HepG2 (cell line): ENCODE measurements at regions not wholly inside any gene's neighbourhood (a gene's known extent, or its start where the extent isn't known, plus 50 kb on each side); places are given as distances from the start of the nearest gene placed in this dataset.

Experiments
- ATF3 ChIP-seq: sonication (generic); formaldehyde crosslinking; IDR thresholded peaks from 2 replicates; pipeline ENCODE4 v1.4.0; 2020; ENCODE audit warnings: missing genetic modification reagents
- CBFB ChIP-seq: sonication (generic); formaldehyde crosslinking; IDR thresholded peaks from 2 replicates; pipeline ENCODE4 v1.4.0; 2020; ENCODE audit warnings: missing genetic modification reagents
- CBX5 ChIP-seq: sonication (generic); formaldehyde crosslinking; IDR thresholded peaks from 2 replicates; pipeline ENCODE4 v1.4.0; 2020; ENCODE audit warnings: missing genetic modification reagents, borderline replicate concordance
- CTCF ChIP-seq: sonication (generic); formaldehyde crosslinking; IDR thresholded peaks from 2 replicates; pipeline ENCODE4 v1.5.0; 2020; ENCODE audit warnings: mild to moderate bottlenecking, missing genetic modification reagents, moderate library complexity
- ELK4 ChIP-seq: sonication (generic); formaldehyde crosslinking; IDR thresholded peaks from 2 replicates; pipeline ENCODE4 v1.9.0; 2021; ENCODE audit warnings: missing genetic modification reagents, borderline replicate concordance
- FOXA1 ChIP-seq, 2 experiments: fragments of 450-650 bp in 1 of 2; sonication (generic) in 1 of 2; formaldehyde crosslinking in 1 of 2; IDR thresholded peaks; 2 replicates each; pipeline versions ENCODE4 v1.4.0 to v1.6.1; 2016 to 2020; ENCODE audit warnings: missing genetic modification reagents in 1 of 2
- KDM2A ChIP-seq: sonication (generic); formaldehyde crosslinking; IDR thresholded peaks from 2 replicates; pipeline ENCODE4 v1.4.0; 2020; ENCODE audit warnings: low read depth, missing genetic modification reagents, borderline replicate concordance
- POLR2A ChIP-seq, 2 experiments: IDR thresholded peaks; 2 replicates each; pipeline ENCODE4 v1.6.1; 2011; ENCODE audit warnings: low read depth in 2 of 2, low read length in 2 of 2, mild to moderate bottlenecking in 1 of 2, moderate library complexity in 1 of 2; ENCODE audit not compliant: insufficient read depth in 1 of 2
- TAF15 ChIP-seq: fragments of 200-400 bp; formaldehyde crosslinking; IDR thresholded peaks from one replicate; pipeline ENCODE4 v1.6.1; 2018; ENCODE audit warnings: mild to moderate bottlenecking, low read depth, low read length; ENCODE audit not compliant: poor library complexity, severe bottlenecking
- USF2 ChIP-seq, 2 experiments: sonication (generic) in 1 of 2; formaldehyde crosslinking in 1 of 2; IDR thresholded peaks; 2 replicates each; pipeline versions ENCODE4 v1.5.1 to v1.6.1; 2011 to 2020; ENCODE audit warnings: borderline replicate concordance in 1 of 2, low read depth in 1 of 2, low read length in 1 of 2, mild to moderate bottlenecking in 1 of 2, missing genetic modification reagents in 1 of 2, moderate library complexity in 1 of 2
- ZFP36 ChIP-seq: fragments of 150-350 bp; IDR thresholded peaks from 2 replicates; pipeline ENCODE4 v1.6.1; 2018; ENCODE audit warnings: borderline replicate concordance, low read length, low read depth; ENCODE audit not compliant: partially characterized antibody
- ZNF143 ChIP-seq: sonication (generic); formaldehyde crosslinking; IDR thresholded peaks from 2 replicates; pipeline ENCODE4 v1.4.0; 2020; ENCODE audit warnings: missing genetic modification reagents
- ZNF549 ChIP-seq: sonication (generic); formaldehyde crosslinking; IDR thresholded peaks from 2 replicates; pipeline ENCODE4 v1.5.0; 2020; ENCODE audit warnings: missing genetic modification reagents

- no peak for TF ChIP-seq ZFP36
- TF ChIP-seq ELK4: no peak
- TF ChIP-seq ZNF143 (CRISPR knock-in tag): no peak
- no peak for TF ChIP-seq POLR2A (IDR thresholded peaks at IDR 0.05; ENCODE audit: insufficient read depth in 1 of 2, low read depth in 2 of 2, low read length in 2 of 2)
- TF ChIP-seq FOXA1 (IDR thresholded peaks at IDR 0.05): no peak
- TF ChIP-seq FOXA1 (CRISPR knock-in tag; IDR thresholded peaks at IDR 0.05): no peak
- TF ChIP-seq ZNF549 (CRISPR knock-in tag): no peak
- TF ChIP-seq ATF3 (CRISPR knock-in tag): no peak
- TF ChIP-seq CBFB (CRISPR knock-in tag): no peak
- TF ChIP-seq KDM2A: no peak
- TF ChIP-seq TAF15: no peak
- TF ChIP-seq CTCF (CRISPR knock-in tag): no peak
- no peak for TF ChIP-seq USF2 (IDR thresholded peaks at IDR 0.05; ENCODE audit: low read depth, low read length)
- no peak for TF ChIP-seq USF2 (CRISPR knock-in tag; IDR thresholded peaks at IDR 0.05; ENCODE audit: borderline replicate concordance)
- TF ChIP-seq CBX5 (CRISPR knock-in tag): no peak
Observed at GRCh38 chr1:4430406-4431365, 223.7 kb upstream of the AJAP1 start.
